Glutamatergic neuron (in vitro differentiated cells): ENCODE measurements at regions not wholly inside any gene's neighbourhood (a gene's known extent, or its start where the extent isn't known, plus 50 kb on each side); places are given as distances from the start of the nearest gene placed in this dataset.

Source experiments
- DNase-seq: peaks from one replicate; pipeline ENCODE4 v3.0.0; 2022
- H3K27ac Mint-ChIP-seq: one replicate; pipeline ENCODE4 v1.8.0; 2020; ENCODE audit warnings: mild to moderate bottlenecking, mixed read lengths, inconsistent platforms; ENCODE audit not compliant: unreplicated experiment
- H3K27me3 Mint-ChIP-seq: one replicate; pipeline ENCODE4 v1.8.0; 2020; ENCODE audit warnings: mild to moderate bottlenecking, moderate library complexity, mixed read lengths, inconsistent platforms; ENCODE audit not compliant: unreplicated experiment
- H3K36me3 Mint-ChIP-seq: one replicate; pipeline ENCODE4 v1.8.0; 2020; ENCODE audit warnings: mild to moderate bottlenecking, mixed read lengths, inconsistent platforms; ENCODE audit not compliant: unreplicated experiment
- H3K4me1 Mint-ChIP-seq: one replicate; pipeline ENCODE4 v1.8.0; 2020; ENCODE audit warnings: mild to moderate bottlenecking, low read depth, mixed read lengths, inconsistent platforms; ENCODE audit not compliant: unreplicated experiment
- H3K4me3 Mint-ChIP-seq: one replicate; pipeline ENCODE4 v1.8.0; 2020; ENCODE audit warnings: mild to moderate bottlenecking, mixed read lengths, inconsistent platforms; ENCODE audit not compliant: unreplicated experiment
- H3K9me3 Mint-ChIP-seq: one replicate; pipeline ENCODE4 v1.8.0; 2020; ENCODE audit warnings: mild to moderate bottlenecking, moderate library complexity, mixed read lengths, inconsistent platforms; ENCODE audit not compliant: unreplicated experiment
- CTCF ChIP-seq: fragments of 200-600 bp; sonication (generic); IDR thresholded peaks from one replicate; pipeline ENCODE4 v1.5.0; 2021; ENCODE audit not compliant: partially characterized antibody, unreplicated experiment

- no peak for TF ChIP-seq CTCF
- Mint-ChIP-seq H3K9me3 (peaks cover 1% of the 10 kb centered on the region), H3K27ac (no peak overlapping the region), H3K27me3 (peaks cover 6% of the 10 kb centered on the region), H3K36me3 (no peaks in the 10 kb centered on the region), H3K4me3 (no peak overlapping the region), H3K4me1 (no peaks in the 10 kb centered on the region)
- no peak for DNase-seq
Measured at GRCh38 chr15:91780387-91780786, 73.1 kb upstream of the SLCO3A1 start.

- Mint-ChIP-seq H3K9me3 (peaks cover 1% of the 10 kb centered on the region), H3K27ac (no peak overlapping the region), H3K27me3 (peaks cover 6% of the 10 kb centered on the region), H3K36me3 (no peaks in the 10 kb centered on the region), H3K4me1 (no peaks in the 10 kb centered on the region), H3K4me3 (no peak overlapping the region)
- no peak for TF ChIP-seq CTCF
- no peak for DNase-seq
Measured at GRCh38 chr15:91782221-91782620, 71.3 kb upstream of the SLCO3A1 start.

GRCh38 chr15:91783008-91783407, 70.5 kb upstream of the SLCO3A1 start:
- Mint-ChIP-seq H3K36me3 (no peaks in the 10 kb centered on the region), H3K9me3 (peaks cover 1% of the 10 kb centered on the region), H3K4me1 (no peaks in the 10 kb centered on the region), H3K27ac (no peak overlapping the region), H3K4me3 (no peak overlapping the region), H3K27me3 (peaks cover 6% of the 10 kb centered on the region)
- no peak for DNase-seq
- TF ChIP-seq CTCF: no peak

GRCh38 chr15:91783451-91783850, 70.1 kb upstream of the SLCO3A1 start:
- H3K27me3 Mint-ChIP-seq: peaks cover 6% of the 10 kb centered on the region
- H3K36me3 Mint-ChIP-seq: no peaks in the 10 kb centered on the region
- DNase-seq: no peak
- peaks cover 1% of the 10 kb centered on the region for H3K9me3 Mint-ChIP-seq
- no peak overlapping the region for H3K27ac Mint-ChIP-seq
- TF ChIP-seq CTCF: no peak
- H3K4me1 Mint-ChIP-seq: no peaks in the 10 kb centered on the region
- no peak overlapping the region for H3K4me3 Mint-ChIP-seq

GRCh38 chr15:91784973-91785709, 68.4 kb upstream of the SLCO3A1 start:
- DNase-seq: no peak
- Mint-ChIP-seq H3K4me3 (no peak overlapping the region), H3K27ac (no peak overlapping the region), H3K9me3 (peaks cover 1% of the 10 kb centered on the region), H3K36me3 (no peaks in the 10 kb centered on the region), H3K4me1 (no peaks in the 10 kb centered on the region), H3K27me3 (peaks cover 4% of the 10 kb centered on the region)
- TF ChIP-seq CTCF: no peak
